Tibial nerve (tissue), 3 donors: ENCODE measurements at regions not wholly inside any gene's neighbourhood (a gene's known extent, or its start where the extent isn't known, plus 50 kb on each side); places are given as distances from the start of the nearest gene placed in this dataset.

Experiments used
- CTCF ChIP-seq, 5 experiments: fragments of 200-600 bp in 3 of 5; fragments of 450-650 bp in 2 of 5; sonication (generic) in 3 of 5; IDR thresholded peaks; one replicate each; pipeline ENCODE4 v1.5.1; 2016 to 2019; ENCODE audit warnings: antibody characterized with exemption in 5 of 5, mild to moderate bottlenecking in 3 of 5, moderate library complexity in 2 of 5
- POLR2A ChIP-seq, 2 donors: fragments of 450-650 bp; IDR thresholded peaks; one replicate each; pipeline ENCODE4 v1.6.1; 2017; ENCODE audit warnings: antibody characterized with exemption in 2 of 2, mild to moderate bottlenecking in 2 of 2, moderate library complexity in 2 of 2

GRCh38 chr10:9868499-9868898, 1149.2 kb upstream of the CELF2 start:
- TF ChIP-seq POLR2A (IDR thresholded peaks at IDR 0.05) (no peak), CTCF (IDR thresholded peaks at IDR 0.05) (no peak)
